Tibial nerve (tissue), 4 donors: ENCODE measurements at regions not wholly inside any gene's neighbourhood (a gene's known extent, or its start where the extent isn't known, plus 50 kb on each side); places are given as distances from the start of the nearest gene placed in this dataset.

Experiments
- DNase-seq, 2 donors: peaks; one replicate each; pipeline ENCODE4 v3.0.0-alpha.2; 2019; ENCODE audit warnings: low spot score in 2 of 2
- H3K27ac ChIP-seq, 4 donors: fragments of 200-600 bp; sonication (generic) in 3 of 4; one replicate each; pipeline ENCODE4 v1.5.1; 2017 to 2019; ENCODE audit warnings: mild to moderate bottlenecking in 1 of 4
- H3K27me3 ChIP-seq, 2 donors: fragments of 200-600 bp; sonication (generic) in 1 of 2; one replicate each; pipeline versions ENCODE4 v1.5.1 to v1.6.0; 2017 to 2019
- H3K36me3 ChIP-seq, 3 donors: fragments of 200-600 bp; sonication (generic); one replicate each; pipeline ENCODE4 v1.5.1; 2018 to 2019
- H3K4me1 ChIP-seq, 4 donors: fragments of 200-600 bp; sonication (generic) in 3 of 4; one replicate each; pipeline ENCODE4 v1.5.1; 2017 to 2019
- H3K4me3 ChIP-seq, 4 donors: fragments of 200-600 bp; sonication (generic) in 3 of 4; one replicate each; pipeline ENCODE4 v1.5.1; 2017 to 2019; ENCODE audit warnings: mild to moderate bottlenecking in 1 of 4, moderate library complexity in 1 of 4
- H3K9me3 ChIP-seq, 4 donors: fragments of 200-600 bp; sonication (generic) in 3 of 4; one replicate each; pipeline ENCODE4 v1.5.1; 2017 to 2019
- EP300 ChIP-seq, 2 donors: sonication (generic); formaldehyde crosslinking; IDR thresholded peaks; one replicate each; pipeline ENCODE4 v1.6.1; 2017; ENCODE audit warnings: antibody characterized with exemption in 2 of 2, mild to moderate bottlenecking in 1 of 2
- POLR2A ChIP-seq, 2 donors: fragments of 450-650 bp; IDR thresholded peaks; one replicate each; pipeline ENCODE4 v1.6.1; 2017; ENCODE audit warnings: antibody characterized with exemption in 2 of 2, mild to moderate bottlenecking in 2 of 2, moderate library complexity in 2 of 2
- WGBS, 2 donors: methylation state at CpG; one replicate each; pipeline ENCODE4 v1.1.5; 2018; 5-methylcytosine and 5-hydroxymethylcytosine counted together
- TF ChIP-seq, protein P1 (sequence below), 5 experiments: fragments of 200-600 bp in 3 of 5; fragments of 450-650 bp in 2 of 5; sonication (generic) in 3 of 5; IDR thresholded peaks; one replicate each; pipeline ENCODE4 v1.5.1; 2016 to 2019; ENCODE audit warnings: antibody characterized with exemption in 5 of 5, mild to moderate bottlenecking in 3 of 5, moderate library complexity in 2 of 5

DNA sequence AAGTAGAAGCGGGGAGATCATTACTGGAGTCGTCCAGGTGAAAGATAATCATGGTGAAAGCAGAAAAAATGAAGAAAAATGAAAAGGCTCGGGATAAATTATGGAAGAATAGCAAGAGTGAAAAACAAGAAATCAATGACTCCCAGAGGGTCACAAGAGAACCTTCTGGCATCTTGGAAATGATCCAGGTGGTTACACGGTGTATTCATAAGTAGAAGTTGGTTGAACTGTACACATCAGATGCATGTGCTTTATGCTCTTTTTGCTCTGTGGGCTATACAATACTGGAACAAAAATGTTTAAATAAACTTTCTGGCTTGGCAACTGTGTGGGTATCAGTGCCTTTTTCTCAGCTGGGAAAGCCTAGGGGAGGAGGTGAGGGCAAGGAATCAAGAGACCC is 348.9 kb downstream of the RND3 start:
- WGBS, 2 donors = 65 to 67% methylated on average over 4 of the region's 4 CpGs
- H3K4me1 ChIP-seq = no peaks in the 10 kb centered on the region
- no peak overlapping the region for H3K27ac ChIP-seq
- H3K36me3 ChIP-seq = no peaks in the 10 kb centered on the region
- no peaks in the 10 kb centered on the region for H3K9me3 ChIP-seq
- no peaks in the 10 kb centered on the region for H3K27me3 ChIP-seq
- DNase-seq = no peak
- no peak for TF ChIP-seq POLR2A (IDR thresholded peaks at IDR 0.05)
- TF ChIP-seq EP300 (IDR thresholded peaks at IDR 0.05) = no peak
- TF ChIP-seq, protein P1, sequence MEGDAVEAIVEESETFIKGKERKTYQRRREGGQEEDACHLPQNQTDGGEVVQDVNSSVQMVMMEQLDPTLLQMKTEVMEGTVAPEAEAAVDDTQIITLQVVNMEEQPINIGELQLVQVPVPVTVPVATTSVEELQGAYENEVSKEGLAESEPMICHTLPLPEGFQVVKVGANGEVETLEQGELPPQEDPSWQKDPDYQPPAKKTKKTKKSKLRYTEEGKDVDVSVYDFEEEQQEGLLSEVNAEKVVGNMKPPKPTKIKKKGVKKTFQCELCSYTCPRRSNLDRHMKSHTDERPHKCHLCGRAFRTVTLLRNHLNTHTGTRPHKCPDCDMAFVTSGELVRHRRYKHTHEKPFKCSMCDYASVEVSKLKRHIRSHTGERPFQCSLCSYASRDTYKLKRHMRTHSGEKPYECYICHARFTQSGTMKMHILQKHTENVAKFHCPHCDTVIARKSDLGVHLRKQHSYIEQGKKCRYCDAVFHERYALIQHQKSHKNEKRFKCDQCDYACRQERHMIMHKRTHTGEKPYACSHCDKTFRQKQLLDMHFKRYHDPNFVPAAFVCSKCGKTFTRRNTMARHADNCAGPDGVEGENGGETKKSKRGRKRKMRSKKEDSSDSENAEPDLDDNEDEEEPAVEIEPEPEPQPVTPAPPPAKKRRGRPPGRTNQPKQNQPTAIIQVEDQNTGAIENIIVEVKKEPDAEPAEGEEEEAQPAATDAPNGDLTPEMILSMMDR (IDR thresholded peaks at IDR 0.05) = no peak
- no peak overlapping the region for H3K4me3 ChIP-seq

DNA sequence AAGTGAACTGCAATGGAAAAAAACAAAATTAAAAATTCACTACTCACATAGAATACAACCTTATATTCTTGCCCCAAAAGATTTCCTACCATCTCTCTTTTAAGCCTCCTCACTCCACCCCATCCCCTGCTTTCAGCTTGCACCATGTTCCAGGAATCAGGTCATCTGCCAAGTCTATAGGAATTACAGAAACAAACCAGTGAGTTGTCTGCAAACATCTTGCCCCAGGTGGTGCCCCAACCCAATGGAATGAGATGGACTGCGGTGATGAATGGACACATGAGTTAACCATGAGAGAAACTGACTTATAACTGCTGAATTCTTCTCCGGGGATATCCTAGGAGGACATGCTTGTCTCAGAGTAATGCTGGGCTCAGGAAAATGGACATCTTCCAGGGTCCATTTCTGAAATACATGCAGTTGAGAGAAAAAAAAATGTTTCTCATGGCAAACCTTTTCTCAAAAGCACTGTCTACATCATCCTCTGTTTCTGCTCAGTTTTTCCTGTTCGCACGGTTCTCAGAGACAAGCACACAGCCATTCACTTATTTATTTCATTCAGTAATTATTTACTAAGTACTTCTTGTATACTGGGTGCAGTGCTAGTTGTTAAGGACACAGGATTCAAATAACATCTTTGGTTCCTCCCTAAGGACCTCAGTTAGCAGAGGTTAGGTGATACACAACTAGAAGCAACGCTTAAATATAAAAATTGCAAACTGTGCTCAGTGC is 350.0 kb downstream of the RND3 start:
- H3K27me3 ChIP-seq = no peaks in the 10 kb centered on the region
- WGBS, 2 donors = 73 to 95% methylated on average over 5 of the region's 5 CpGs
- TF ChIP-seq, protein P1 (IDR thresholded peaks at IDR 0.05) = no peak
- TF ChIP-seq POLR2A (IDR thresholded peaks at IDR 0.05) (no peak), EP300 (IDR thresholded peaks at IDR 0.05) (no peak)
- no peaks in the 10 kb centered on the region for H3K9me3 ChIP-seq
- H3K27ac ChIP-seq = no peak overlapping the region
- DNase-seq = no peak
- H3K36me3 ChIP-seq = no peaks in the 10 kb centered on the region
- no peak overlapping the region for H3K4me3 ChIP-seq
- no peaks in the 10 kb centered on the region for H3K4me1 ChIP-seq

- DNase-seq = no peak
- H3K9me3 ChIP-seq = no peaks in the 10 kb centered on the region
- no peaks in the 10 kb centered on the region for H3K27me3 ChIP-seq
- H3K4me1 ChIP-seq = no peaks in the 10 kb centered on the region
- H3K27ac ChIP-seq = no peak overlapping the region
- H3K4me3 ChIP-seq = no peak overlapping the region
- WGBS, 2 donors = 77 to 92% methylated on average over 7 of the region's 7 CpGs
- no peaks in the 10 kb centered on the region for H3K36me3 ChIP-seq
- TF ChIP-seq POLR2A (IDR thresholded peaks at IDR 0.05) = no peak
- no peak for TF ChIP-seq EP300 (IDR thresholded peaks at IDR 0.05)
- TF ChIP-seq, protein P1 (IDR thresholded peaks at IDR 0.05) = no peak
These were observed 350.6 kb downstream of the RND3 start for GRCh38 chr2:150136893-150137292.

GRCh38 chr2:150136401-150136800 is 351.1 kb downstream of the RND3 start:
- DNase-seq = no peak
- TF ChIP-seq, protein P1 (IDR thresholded peaks at IDR 0.05) = no peak
- TF ChIP-seq POLR2A (IDR thresholded peaks at IDR 0.05) (no peak), EP300 (IDR thresholded peaks at IDR 0.05) (no peak)

DNA sequence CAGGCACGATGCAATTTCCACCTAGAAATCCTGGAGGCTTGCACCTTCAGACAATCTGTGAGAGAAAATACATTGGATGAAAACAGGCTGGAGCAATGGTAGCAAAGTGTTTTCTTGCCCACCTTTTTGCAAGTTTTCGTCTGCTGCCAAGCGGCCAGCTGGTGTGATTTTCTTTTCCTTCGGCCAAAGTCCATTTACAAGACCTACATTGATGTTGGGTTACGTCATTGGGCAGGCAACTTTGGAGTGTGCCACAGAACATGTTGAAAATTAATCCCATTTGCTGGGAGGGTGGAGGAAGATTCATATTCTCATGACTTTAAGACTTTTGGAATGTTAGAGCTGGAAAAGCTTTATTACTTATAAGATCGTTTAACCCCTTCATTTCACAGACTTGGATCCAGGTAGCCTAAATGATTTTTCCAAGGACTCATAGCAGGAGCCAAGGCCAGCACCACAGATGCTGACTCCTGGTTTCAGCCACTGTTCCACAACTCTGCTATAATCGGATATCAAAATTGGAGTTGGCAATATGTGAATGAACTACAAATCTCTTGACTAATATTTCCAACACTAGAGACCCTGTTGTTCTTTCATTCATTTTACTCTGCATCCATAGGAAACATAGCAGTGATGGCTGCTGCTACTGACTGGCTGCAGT is 352.1 kb downstream of the RND3 start:
- 84 to 90% methylated on average over 7 of the region's 7 CpGs for WGBS, 2 donors
- Histone ChIP-seq H3K36me3 (no peaks in the 10 kb centered on the region), H3K4me3 (no peak overlapping the region)

More at GRCh38 chr2:150136401-150136800, 351.1 kb downstream of the RND3 start:
- no peak overlapping the region for H3K4me3 ChIP-seq
- no peaks in the 10 kb centered on the region for H3K36me3 ChIP-seq
- H3K27ac ChIP-seq = no peak overlapping the region
- no peaks in the 10 kb centered on the region for H3K9me3 ChIP-seq
- WGBS, 2 donors = 60% methylated on average over 3 of the region's 3 CpGs
- H3K4me1 ChIP-seq = no peaks in the 10 kb centered on the region
- H3K27me3 ChIP-seq = no peaks in the 10 kb centered on the region

More for the DNA sequence above, 352.1 kb downstream of the RND3 start:
- Histone ChIP-seq H3K27ac (no peak overlapping the region), H3K9me3 (no peaks in the 10 kb centered on the region), H3K27me3 (no peaks in the 10 kb centered on the region), H3K4me1 (no peaks in the 10 kb centered on the region)
- DNase-seq = no peak
- TF ChIP-seq, protein P1 (IDR thresholded peaks at IDR 0.05) = no peak
- TF ChIP-seq EP300 (IDR thresholded peaks at IDR 0.05) (no peak), POLR2A (IDR thresholded peaks at IDR 0.05) (no peak)
